Lower leg skin (tissue), 4 donors: ENCODE measurements at regions not wholly inside any gene's neighbourhood (a gene's known extent, or its start where the extent isn't known, plus 50 kb on each side); places are given as distances from the start of the nearest gene placed in this dataset.

Experiments used
- DNase-seq, 2 donors: peaks; one replicate each; pipeline ENCODE4 v3.0.0-alpha.2; 2019; ENCODE audit warnings: low spot score in 2 of 2
- H3K4me3 ChIP-seq: fragments of 200-600 bp; sonication (generic); 2 replicates; pipeline ENCODE4 v1.5.1; 2017; ENCODE audit warnings: mild to moderate bottlenecking, low read depth; ENCODE audit not compliant: poor library complexity, severe bottlenecking
- POLR2A ChIP-seq, 2 donors: fragments of 450-650 bp; IDR thresholded peaks; one replicate each; pipeline ENCODE4 v1.6.1; 2016 to 2017; ENCODE audit warnings: antibody characterized with exemption in 2 of 2, mild to moderate bottlenecking in 1 of 2, moderate library complexity in 1 of 2
- WGBS, 2 donors: methylation state at CpG; one replicate each; pipeline ENCODE4 v1.1.5; 2018; 5-methylcytosine and 5-hydroxymethylcytosine counted together
- intact Hi-C: fragments of 100-400 bp; cut with DNase I; formaldehyde crosslinking; loops from one replicate; pipeline ENCODE4 v1.15.0; 2023; ENCODE audit warnings: low total_unique reads
- TF ChIP-seq, protein P1 (sequence below), 3 donors: fragments of 450-650 bp; IDR thresholded peaks; one replicate each; pipeline ENCODE4 v1.5.1; 2016; ENCODE audit warnings: antibody characterized with exemption in 3 of 3, mild to moderate bottlenecking in 3 of 3, moderate library complexity in 2 of 3

DNA sequence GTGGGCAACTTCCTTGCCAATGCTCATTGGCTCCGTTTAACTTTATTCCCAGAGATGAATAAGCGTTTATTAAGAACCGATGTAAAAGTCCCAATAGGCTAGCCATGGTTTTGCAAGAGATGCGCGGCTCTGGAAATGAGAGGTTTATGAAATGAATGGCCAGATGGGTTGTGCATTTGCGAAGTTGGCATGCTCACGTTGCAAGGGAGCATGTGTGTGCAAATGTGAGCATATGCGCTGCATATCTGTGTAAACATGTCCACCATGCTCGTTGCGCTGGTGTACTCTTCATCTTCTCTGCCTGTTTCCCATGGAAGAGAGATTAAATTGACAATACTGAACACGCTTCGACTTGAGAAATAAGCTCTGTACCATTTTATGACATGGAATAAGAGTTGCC is 848.6 kb upstream of the RBFOX1 start:
- TF ChIP-seq, protein P1, sequence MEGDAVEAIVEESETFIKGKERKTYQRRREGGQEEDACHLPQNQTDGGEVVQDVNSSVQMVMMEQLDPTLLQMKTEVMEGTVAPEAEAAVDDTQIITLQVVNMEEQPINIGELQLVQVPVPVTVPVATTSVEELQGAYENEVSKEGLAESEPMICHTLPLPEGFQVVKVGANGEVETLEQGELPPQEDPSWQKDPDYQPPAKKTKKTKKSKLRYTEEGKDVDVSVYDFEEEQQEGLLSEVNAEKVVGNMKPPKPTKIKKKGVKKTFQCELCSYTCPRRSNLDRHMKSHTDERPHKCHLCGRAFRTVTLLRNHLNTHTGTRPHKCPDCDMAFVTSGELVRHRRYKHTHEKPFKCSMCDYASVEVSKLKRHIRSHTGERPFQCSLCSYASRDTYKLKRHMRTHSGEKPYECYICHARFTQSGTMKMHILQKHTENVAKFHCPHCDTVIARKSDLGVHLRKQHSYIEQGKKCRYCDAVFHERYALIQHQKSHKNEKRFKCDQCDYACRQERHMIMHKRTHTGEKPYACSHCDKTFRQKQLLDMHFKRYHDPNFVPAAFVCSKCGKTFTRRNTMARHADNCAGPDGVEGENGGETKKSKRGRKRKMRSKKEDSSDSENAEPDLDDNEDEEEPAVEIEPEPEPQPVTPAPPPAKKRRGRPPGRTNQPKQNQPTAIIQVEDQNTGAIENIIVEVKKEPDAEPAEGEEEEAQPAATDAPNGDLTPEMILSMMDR (IDR thresholded peaks at IDR 0.05), result no peak
- no peak for TF ChIP-seq POLR2A (IDR thresholded peaks at IDR 0.05)
- no peak overlapping the region for H3K4me3 ChIP-seq
- 40 to 49% methylated on average over 12 of the region's 12 CpGs for WGBS, 2 donors

DNA sequence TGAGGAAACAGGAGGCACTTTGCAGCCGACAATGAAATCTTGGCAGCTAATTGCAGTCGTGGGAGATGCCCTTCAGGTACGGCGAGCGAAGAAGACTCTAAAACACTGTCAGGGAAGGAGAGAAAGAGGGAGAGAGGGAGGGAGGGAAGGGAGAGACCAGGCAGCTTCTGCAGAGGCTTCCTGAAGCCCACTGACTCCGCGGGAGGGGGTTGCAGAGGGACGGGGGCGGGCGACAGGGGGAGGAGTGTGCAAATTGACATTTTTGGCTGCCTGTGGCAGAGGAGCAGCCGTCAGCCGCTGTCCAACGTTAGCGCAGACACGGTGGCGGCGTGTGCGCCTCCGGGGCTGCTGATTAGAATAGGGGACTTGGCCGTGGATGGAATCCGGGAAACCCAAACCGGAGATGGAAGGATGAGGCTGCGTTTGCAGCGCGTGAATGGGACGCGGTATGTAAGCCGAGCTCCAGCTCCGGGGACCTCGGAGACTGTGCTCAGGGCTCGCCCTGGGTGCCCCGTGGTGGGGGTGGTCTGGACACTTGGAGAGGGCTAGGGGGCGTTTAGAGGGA is 849.1 kb upstream of the RBFOX1 start:
- intact Hi-C loops, result no loop called here
- DNase-seq, result no peak
- TF ChIP-seq POLR2A (IDR thresholded peaks at IDR 0.05), result no peak
- TF ChIP-seq, protein P1 (IDR thresholded peaks at IDR 0.05), result no peak
- WGBS, 2 donors, result 3 to 7% methylated on average over 33 of the region's 33 CpGs
- H3K4me3 ChIP-seq, result no peak overlapping the region

More for the DNA sequence above, 848.6 kb upstream of the RBFOX1 start:
- intact Hi-C loops, result no loop called here
- DNase-seq, result no peak

DNA sequence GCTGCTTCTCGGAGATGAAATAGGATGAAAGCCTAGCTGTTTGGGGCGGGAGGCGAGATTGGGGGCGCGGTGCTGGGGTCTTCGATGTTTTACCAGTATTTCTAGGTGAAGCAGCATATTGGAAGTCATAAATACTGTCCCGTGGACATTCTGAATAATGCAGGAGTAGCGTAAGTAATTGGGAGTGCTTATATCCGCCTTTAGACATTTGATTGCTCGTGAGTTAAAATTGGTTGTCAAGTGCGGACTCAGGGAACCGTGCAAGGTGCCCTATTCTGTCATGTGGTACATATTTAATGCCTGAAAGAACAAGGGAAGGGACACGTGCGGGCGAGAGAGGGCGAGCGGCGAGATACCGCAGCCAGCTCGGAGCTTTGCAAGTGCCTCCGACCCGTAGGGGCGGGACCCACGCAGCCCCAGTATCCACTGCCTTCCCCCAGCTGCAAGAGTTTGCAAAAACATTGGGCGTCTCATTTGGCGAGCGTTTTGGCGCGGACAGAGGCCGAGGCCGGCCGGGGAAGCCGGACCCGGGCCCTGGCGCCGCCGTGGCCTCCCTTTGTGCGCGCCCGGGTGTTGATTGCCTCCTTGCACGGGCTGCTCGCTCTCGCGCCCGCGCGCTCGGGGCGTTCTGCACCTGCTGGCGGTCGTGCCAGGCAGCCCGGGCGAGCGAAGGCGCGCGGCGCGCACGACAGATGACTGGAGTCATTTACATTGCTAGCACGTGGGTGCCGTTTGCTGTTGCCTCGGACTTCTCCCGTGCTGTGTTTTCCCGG is 849.8 kb upstream of the RBFOX1 start:
- intact Hi-C loops, result no loop called here
- TF ChIP-seq POLR2A (IDR thresholded peaks at IDR 0.05), result no peak
- TF ChIP-seq, protein P1 (IDR thresholded peaks at IDR 0.05), result no peak
- H3K4me3 ChIP-seq, result no peak overlapping the region
- no peak for DNase-seq
- WGBS, 2 donors, result 13 to 14% methylated on average over 55 to 65 of the region's 65 CpGs

DNA sequence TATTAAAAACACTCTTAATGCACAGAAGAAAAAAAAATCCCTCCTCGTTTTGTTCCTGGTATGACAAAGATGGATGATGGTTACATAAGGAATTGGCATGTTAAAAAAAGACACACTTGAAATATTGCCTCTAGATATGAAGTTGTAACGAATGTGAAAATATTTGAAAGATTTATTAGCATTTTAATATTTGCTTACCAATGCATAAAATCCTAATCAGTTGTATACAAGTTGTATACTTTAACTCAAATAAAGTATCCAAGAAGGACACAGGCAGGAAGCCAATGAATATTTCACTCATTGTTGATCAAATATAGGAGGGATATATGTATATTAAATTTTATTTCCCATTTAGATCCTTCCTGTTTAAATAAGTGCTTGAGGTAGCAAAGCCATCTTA is 850.8 kb upstream of the RBFOX1 start:
- intact Hi-C loops, result no loop called here
- no peak overlapping the region for H3K4me3 ChIP-seq
- no peak for DNase-seq
- TF ChIP-seq, protein P1 (IDR thresholded peaks at IDR 0.05), result no peak
- no peak for TF ChIP-seq POLR2A (IDR thresholded peaks at IDR 0.05)
- WGBS, 2 donors, result 17 to 25% methylated on average over 2 of the region's 2 CpGs

DNA sequence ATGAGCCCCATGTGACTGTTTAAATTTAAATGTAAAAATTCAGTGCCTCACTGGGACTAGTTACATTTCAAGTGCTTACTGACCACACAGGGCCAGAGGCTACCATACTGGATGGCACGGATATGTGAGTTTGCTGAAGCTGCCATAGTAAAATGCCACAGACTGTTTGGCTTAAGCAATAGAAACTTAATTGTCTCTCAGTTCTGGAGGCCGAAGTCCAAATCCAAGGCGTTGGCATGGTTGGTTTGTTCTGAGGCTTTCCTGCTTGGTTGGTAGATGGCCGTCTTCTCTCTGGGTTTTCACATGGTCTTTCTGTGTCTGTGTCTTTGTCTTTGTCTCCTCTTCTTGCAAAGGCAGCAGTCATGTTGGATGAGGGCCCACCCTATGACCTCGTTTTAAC is 878.9 kb upstream of the RBFOX1 start:
- TF ChIP-seq, protein P1 (IDR thresholded peaks at IDR 0.05), result no peak
- TF ChIP-seq POLR2A (IDR thresholded peaks at IDR 0.05), result no peak
- no peak overlapping the region for H3K4me3 ChIP-seq
- 83% methylated on average over 5 of the region's 5 CpGs for WGBS, 2 donors
- intact Hi-C loops, result no loop called here
- no peak for DNase-seq
